HG03066 (cell line): ENCODE measurements at regions not wholly inside any gene's neighbourhood (a gene's known extent, or its start where the extent isn't known, plus 50 kb on each side); places are given as distances from the start of the nearest gene placed in this dataset.
"Not testable (repeated sequence)": the region's sequence is repeated elsewhere in the genome, so short reads cannot be mapped to it uniquely, and the experiment has no call there.

Source experiments
- ATAC-seq: cut with Tn5 transposase; IDR thresholded peaks from one replicate; pipeline ENCODE4 v1.9.1; 2021; ENCODE audit warnings: low read depth; ENCODE audit not compliant: unreplicated experiment

GRCh38 chr4:75289914-75290582, 224.2 kb downstream of the RCHY1 start:
- ATAC-seq = no peak

- no peak for ATAC-seq
Observed at GRCh38 chr4:75287738-75288517, 226.3 kb downstream of the RCHY1 start.

GRCh38 chr4:75285837-75286236, 228.4 kb downstream of the RCHY1 start:
- ATAC-seq = no peak

GRCh38 chr4:75284831-75285230, 229.4 kb downstream of the RCHY1 start:
- ATAC-seq = no peak

GRCh38 chr4:75280461-75280860, 233.7 kb downstream of the RCHY1 start:
- not testable (repeated sequence) for ATAC-seq

- ATAC-seq = no peak
Observed at GRCh38 chr4:75259306-75259705, 254.9 kb downstream of the RCHY1 start.

- no peak for ATAC-seq
Observed at GRCh38 chr4:75255261-75255660, 258.9 kb downstream of the RCHY1 start.

- ATAC-seq = no peak
Observed at GRCh38 chr4:75254745-75255144, 259.5 kb downstream of the RCHY1 start.

GRCh38 chr4:75253094-75253493, 261.1 kb downstream of the RCHY1 start:
- not testable (repeated sequence) for ATAC-seq

GRCh38 chr4:75251547-75251946, 262.7 kb downstream of the RCHY1 start:
- peak; percentile 75 for ATAC-seq

GRCh38 chr4:75249739-75250138, 264.5 kb downstream of the RCHY1 start:
- no peak for ATAC-seq

GRCh38 chr4:75248770-75249407, 265.3 kb downstream of the RCHY1 start:
- ATAC-seq = no peak

- ATAC-seq = no peak
Observed at GRCh38 chr4:75244325-75244724, 269.9 kb downstream of the RCHY1 start.

- no peak for ATAC-seq
Observed at GRCh38 chr4:75243570-75243969, 270.6 kb downstream of the RCHY1 start.

- peak; percentile 100 for ATAC-seq
Observed at GRCh38 chr4:75235359-75235951, 278.7 kb downstream of the RCHY1 start.

- no peak for ATAC-seq
Observed at GRCh38 chr4:75232546-75232945, 281.7 kb downstream of the RCHY1 start.

GRCh38 chr4:75229806-75230570, 284.2 kb downstream of the RCHY1 start:
- ATAC-seq = peak; percentile 71

GRCh38 chr4:75213480-75213879, 280.6 kb downstream of the PARM1 start:
- ATAC-seq = no peak

- ATAC-seq = no peak
Observed at GRCh38 chr4:75211422-75211821, 278.5 kb downstream of the PARM1 start.

- ATAC-seq = no peak
Observed at GRCh38 chr4:75207902-75208301, 275.0 kb downstream of the PARM1 start.
